OCI-LY7 (cell line): ENCODE measurements at regions not wholly inside any gene's neighbourhood (a gene's known extent, or its start where the extent isn't known, plus 50 kb on each side); places are given as distances from the start of the nearest gene placed in this dataset.

Experiments used
- BruUV-seq: library from RNA; stranded (reverse); fragments of 400-500 nt; replicated peaks from 2 replicates; lab custom pipeline; 2021; lab: Mats Ljungman, UMichigan
- CTCF ChIA-PET: fragments of 300-600 bp; sonication (Branson Sonifier 250); formaldehyde crosslinking; loops from one replicate; lab custom pipeline; 2022; ENCODE audit warnings: antibody characterized with exemption; ENCODE audit not compliant: unreplicated experiment; lab: Charles Lee
- POLR2A ChIA-PET: fragments of 300-600 bp; sonication (Branson Sonifier 250); formaldehyde crosslinking; loops from one replicate; lab custom pipeline; 2022; ENCODE audit warnings: antibody characterized with exemption; lab: Charles Lee
- DNase-seq: peaks from one replicate; pipeline ENCODE4 v3.0.0-alpha.2; 2015; ENCODE audit warnings: low spot score
- H2AFZ ChIP-seq: fragments of 200-600 bp; sonication (generic), shearing (Covaris generic); 2 replicates; pipeline ENCODE4 v1.6.1; 2014; ENCODE audit warnings: mild to moderate bottlenecking, antibody characterized with exemption, low read length, moderate library complexity
- H3K27ac ChIP-seq: fragments of 200-600 bp; sonication (generic); 2 replicates; pipeline ENCODE4 v1.5.1; 2014; ENCODE audit warnings: mixed run types, low read depth, mild to moderate bottlenecking, moderate library complexity, low read length, inconsistent platforms; ENCODE audit not compliant: poor library complexity, severe bottlenecking
- H3K36me3 ChIP-seq: fragments of 200-600 bp; sonication (generic); 2 replicates; pipeline ENCODE4 v1.6.1; 2014; ENCODE audit warnings: mild to moderate bottlenecking, antibody characterized with exemption, low read length, moderate library complexity, mixed read lengths; ENCODE audit not compliant: insufficient read depth
- H3K4me1 ChIP-seq: fragments of 200-600 bp; sonication (generic); 2 replicates; pipeline ENCODE4 v1.5.1; 2014; ENCODE audit warnings: mild to moderate bottlenecking, low read length; ENCODE audit not compliant: insufficient read depth, poor library complexity, severe bottlenecking
- H3K4me2 ChIP-seq: fragments of 200-600 bp; sonication (generic); 2 replicates; pipeline ENCODE4 v1.6.1; 2014; ENCODE audit warnings: mild to moderate bottlenecking, low read length
- H3K4me3 ChIP-seq: fragments of 200-600 bp; sonication (generic); 2 replicates; pipeline ENCODE4 v1.5.1; 2014; ENCODE audit warnings: mild to moderate bottlenecking, low read depth, low read length; ENCODE audit not compliant: poor library complexity, severe bottlenecking
- H3K79me2 ChIP-seq: fragments of 200-600 bp; sonication (generic); 2 replicates; pipeline ENCODE4 v1.6.1; 2016; ENCODE audit warnings: low read depth, mild to moderate bottlenecking, low read length, moderate library complexity, mixed read lengths; ENCODE audit not compliant: insufficient read depth
- H3K9me2 ChIP-seq: fragments of 200-600 bp; sonication (generic); 2 replicates; pipeline ENCODE4 v1.6.1; 2016; ENCODE audit warnings: mild to moderate bottlenecking, low read length, mixed read lengths; ENCODE audit not compliant: insufficient read depth
- H3K9me3 ChIP-seq: fragments of 200-600 bp; sonication (generic); 2 replicates; pipeline ENCODE4 v1.6.1; 2014; ENCODE audit warnings: mild to moderate bottlenecking, mixed run types, low read length, mixed read lengths
- H4K20me1 ChIP-seq: fragments of 200-600 bp; sonication (generic); 2 replicates; pipeline ENCODE4 v1.6.1; 2014; ENCODE audit warnings: mild to moderate bottlenecking, antibody characterized with exemption, low read length, moderate library complexity, mixed read lengths; ENCODE audit not compliant: insufficient read depth
- CTCF ChIP-seq: fragments of 200-600 bp; sonication (generic); conservative IDR thresholded peaks from 2 replicates; pipeline ENCODE4 v1.5.1; 2014; ENCODE audit warnings: mild to moderate bottlenecking, antibody characterized with exemption, low read length, moderate library complexity, mixed read lengths
- EZH2phosphoT487 ChIP-seq: fragments of 200-600 bp; sonication (generic); IDR thresholded peaks from 2 replicates; pipeline ENCODE4 v1.6.1; 2018; ENCODE audit warnings: low read depth, borderline replicate concordance, mild to moderate bottlenecking, mixed run types, antibody characterized with exemption, low read length, moderate library complexity, mixed read lengths
- intact Hi-C: fragments of 100-400 bp; cut with micrococcal nuclease; formaldehyde crosslinking; loops from one replicate; pipeline ENCODE4 v1.10.0; 2022; ENCODE audit not compliant: unreplicated experiment

- no peak overlapping the region for H3K4me3 ChIP-seq
- H3K9me3 ChIP-seq, result no peaks in the 10 kb centered on the region
- TF ChIP-seq EZH2phosphoT487, result no peak
- TF ChIP-seq CTCF, result no peak
- ChIA-PET CTCF (no interaction called here), POLR2A (no interaction called here)
- H3K4me2 ChIP-seq, result no peak overlapping the region
- H2AFZ ChIP-seq, result no peak overlapping the region
- DNase-seq, result no peak
- no peak overlapping the region for H3K27ac ChIP-seq
- no peaks in the 10 kb centered on the region for H4K20me1 ChIP-seq
- intact Hi-C loops, result no loop called here
- no peaks in the 10 kb centered on the region for H3K36me3 ChIP-seq
- H3K9me2 ChIP-seq, result no peaks in the 10 kb centered on the region
- no TSS peak for BruUV-seq
- H3K4me1 ChIP-seq, result no peaks in the 10 kb centered on the region
- no peaks in the 10 kb centered on the region for H3K79me2 ChIP-seq
These were observed 461.1 kb downstream of the ICE1 start for GRCh38 chr5:5883562-5883961.

- Histone ChIP-seq H3K4me2 (no peak overlapping the region), H3K79me2 (no peaks in the 10 kb centered on the region), H3K9me3 (no peaks in the 10 kb centered on the region), H3K4me1 (no peaks in the 10 kb centered on the region), H3K27ac (no peak overlapping the region), H3K9me2 (no peaks in the 10 kb centered on the region), H3K36me3 (no peaks in the 10 kb centered on the region), H2AFZ (no peak overlapping the region), H3K4me3 (no peak overlapping the region), H4K20me1 (no peaks in the 10 kb centered on the region)
- no TSS peak for BruUV-seq
- TF ChIP-seq EZH2phosphoT487, result no peak
- TF ChIP-seq CTCF, result no peak
- no peak for DNase-seq
- POLR2A ChIA-PET, result no interaction called here
- CTCF ChIA-PET, result no interaction called here
- intact Hi-C loops, result no loop called here
These were observed 460.7 kb downstream of the ICE1 start for GRCh38 chr5:5883146-5883545.

- BruUV-seq, result no TSS peak
- no peak overlapping the region for H3K4me3 ChIP-seq
- CTCF ChIA-PET, result no interaction called here
- no peaks in the 10 kb centered on the region for H3K9me2 ChIP-seq
- H3K79me2 ChIP-seq, result no peaks in the 10 kb centered on the region
- intact Hi-C loops, result no loop called here
- H3K36me3 ChIP-seq, result no peaks in the 10 kb centered on the region
- no peak for TF ChIP-seq CTCF
- TF ChIP-seq EZH2phosphoT487, result no peak
- H3K9me3 ChIP-seq, result no peaks in the 10 kb centered on the region
- no peaks in the 10 kb centered on the region for H3K4me1 ChIP-seq
- no peak overlapping the region for H2AFZ ChIP-seq
- H3K4me2 ChIP-seq, result no peak overlapping the region
- POLR2A ChIA-PET, result no interaction called here
- no peak overlapping the region for H3K27ac ChIP-seq
- DNase-seq, result no peak
- no peaks in the 10 kb centered on the region for H4K20me1 ChIP-seq
These were observed 460.2 kb downstream of the ICE1 start for GRCh38 chr5:5882706-5883105.
